AG10803 (cell line): ENCODE measurements at regions not wholly inside any gene's neighbourhood (a gene's known extent, or its start where the extent isn't known, plus 50 kb on each side); places are given as distances from the start of the nearest gene placed in this dataset.

ENCODE experiments used
- DNase-seq: peaks from one replicate; pipeline ENCODE4 v3.0.0; 2010; ENCODE audit warnings: low read depth
- H3K4me3 ChIP-seq: 2 replicates; pipeline ENCODE4 v1.5.1; 2011; ENCODE audit warnings: mild to moderate bottlenecking, low read length, control low read depth
- CTCF ChIP-seq: conservative IDR thresholded peaks from 2 replicates; pipeline ENCODE4 v1.5.1; 2011; ENCODE audit warnings: mild to moderate bottlenecking, low read length, control low read depth, inconsistent platforms

DNA sequence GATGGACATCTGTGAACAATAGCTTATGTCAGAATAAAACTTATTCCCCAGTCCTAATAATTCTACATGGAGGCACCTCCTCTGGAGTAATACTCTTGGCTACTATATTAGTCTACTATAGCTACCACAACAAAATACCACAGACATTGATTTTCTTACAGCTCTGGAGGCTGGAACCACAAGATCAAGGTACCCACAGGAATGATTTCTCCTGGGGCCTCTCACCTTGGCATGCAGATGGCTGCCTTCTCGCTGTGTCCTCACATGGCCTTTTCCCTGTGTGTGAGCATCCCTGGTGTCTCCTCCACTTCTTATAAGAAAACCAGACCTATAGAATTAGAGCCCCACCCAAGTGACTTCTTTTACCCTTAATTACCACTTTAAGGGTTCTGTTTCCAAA, 244.3 kb downstream of the BARHL2 start:
- no peak overlapping the region for H3K4me3 ChIP-seq
- DNase-seq: no peak
- TF ChIP-seq CTCF: no peak

DNA sequence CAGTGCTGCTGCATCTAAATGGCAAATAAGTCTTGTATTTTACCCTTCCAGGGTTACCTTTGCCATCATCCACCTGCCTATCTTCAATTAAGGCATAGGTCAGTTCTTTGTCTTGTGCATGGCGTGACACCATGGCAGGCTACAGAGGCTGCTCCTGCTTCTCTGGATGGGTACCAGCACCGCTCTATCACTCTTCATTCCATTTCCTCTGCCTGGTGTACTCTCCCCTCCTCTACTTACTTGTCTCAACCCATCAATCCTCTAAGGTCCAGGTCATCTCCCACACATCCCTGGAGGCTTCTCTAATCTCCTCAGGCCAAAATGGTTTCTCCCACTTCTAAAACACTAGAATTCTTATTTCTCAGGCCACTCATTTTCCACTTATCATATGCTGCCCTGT, 257.5 kb downstream of the BARHL2 start:
- no peak for TF ChIP-seq CTCF
- DNase-seq: no peak

GRCh38 chr1:90457985-90458384, 259.1 kb downstream of the BARHL2 start:
- H3K4me3 ChIP-seq: no peak overlapping the region
- TF ChIP-seq CTCF: no peak
- DNase-seq: no peak

More for the DNA sequence above, 257.5 kb downstream of the BARHL2 start:
- no peak overlapping the region for H3K4me3 ChIP-seq

- no peak for TF ChIP-seq CTCF
- no peak overlapping the region for H3K4me3 ChIP-seq
- no peak for DNase-seq
These were observed 264.6 kb downstream of the BARHL2 start for GRCh38 chr1:90452491-90452890.

DNA sequence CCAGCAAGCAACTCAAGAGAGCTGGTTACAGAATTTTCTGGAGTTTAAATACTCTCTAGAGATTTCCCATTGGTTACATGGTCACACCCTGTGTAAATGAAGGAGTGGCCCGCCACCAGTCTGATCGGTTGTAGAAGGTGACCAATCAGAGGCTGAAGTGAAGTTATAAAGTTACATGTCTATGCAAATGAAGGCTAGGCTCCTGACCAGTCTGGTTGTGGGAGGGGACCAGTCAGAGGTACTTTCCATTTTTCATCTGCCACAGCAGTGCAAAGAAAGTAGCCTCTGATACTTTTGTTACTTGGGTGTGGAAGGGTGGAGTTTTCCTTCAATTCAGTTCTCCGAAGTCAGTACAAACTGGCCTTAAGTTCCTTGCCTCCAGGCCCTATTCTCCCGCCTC, 273.7 kb downstream of the BARHL2 start:
- TF ChIP-seq CTCF: no peak
- no peak overlapping the region for H3K4me3 ChIP-seq
- no peak for DNase-seq

DNA sequence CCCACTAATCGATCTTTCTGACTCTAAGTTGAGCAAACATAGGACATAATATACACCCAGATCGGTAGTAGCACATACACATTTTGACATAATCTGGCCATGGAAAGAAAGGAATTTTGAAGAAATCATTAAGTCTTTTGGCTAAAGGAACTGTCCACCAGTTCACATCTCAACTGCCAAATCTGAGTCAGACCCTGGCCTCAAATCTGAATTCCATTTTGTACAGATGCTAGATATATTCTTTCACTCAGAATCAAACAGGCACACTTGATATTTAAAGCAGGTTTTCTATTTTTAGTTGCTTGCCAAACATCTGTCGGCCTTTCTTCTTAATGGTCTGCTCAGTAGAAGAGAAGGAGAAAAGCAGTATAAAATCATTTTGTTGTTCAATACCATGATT, 281.8 kb downstream of the BARHL2 start:
- no peak for TF ChIP-seq CTCF
- H3K4me3 ChIP-seq: no peak overlapping the region
- no peak for DNase-seq

DNA sequence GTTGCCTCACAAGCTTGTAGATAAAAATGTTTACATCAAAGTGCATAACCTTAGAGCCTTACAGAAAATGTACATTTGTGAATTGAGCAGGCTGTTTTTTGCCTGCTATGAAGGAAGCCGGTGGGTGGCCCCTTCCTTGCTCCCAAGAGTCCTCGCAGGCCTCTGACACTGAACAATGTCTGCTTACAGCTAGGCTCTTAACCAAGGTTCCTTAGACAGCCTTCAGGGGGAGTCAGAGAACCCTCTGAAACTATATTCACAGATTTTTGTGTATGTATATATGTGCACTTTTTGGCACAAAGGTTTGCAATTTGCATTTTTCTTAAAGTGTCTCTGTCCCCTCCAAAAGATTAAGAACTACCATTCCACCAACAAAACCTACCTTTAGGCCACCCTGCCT, 282.6 kb downstream of the BARHL2 start:
- H3K4me3 ChIP-seq: no peak overlapping the region
- no peak for TF ChIP-seq CTCF
- DNase-seq: no peak
